Superior temporal gyrus (tissue), 1 donor: ENCODE measurements at regions not wholly inside any gene's neighbourhood (a gene's known extent, or its start where the extent isn't known, plus 50 kb on each side); places are given as distances from the start of the nearest gene placed in this dataset.
"Not testable (repeated sequence)": the region's sequence is repeated elsewhere in the genome, so short reads cannot be mapped to it uniquely, and the experiment has no call there.

Experiments used
- DNase-seq: peaks from one replicate; pipeline ENCODE4 v3.0.0-alpha.2; 2016; ENCODE audit errors: extremely low spot score

DNA sequence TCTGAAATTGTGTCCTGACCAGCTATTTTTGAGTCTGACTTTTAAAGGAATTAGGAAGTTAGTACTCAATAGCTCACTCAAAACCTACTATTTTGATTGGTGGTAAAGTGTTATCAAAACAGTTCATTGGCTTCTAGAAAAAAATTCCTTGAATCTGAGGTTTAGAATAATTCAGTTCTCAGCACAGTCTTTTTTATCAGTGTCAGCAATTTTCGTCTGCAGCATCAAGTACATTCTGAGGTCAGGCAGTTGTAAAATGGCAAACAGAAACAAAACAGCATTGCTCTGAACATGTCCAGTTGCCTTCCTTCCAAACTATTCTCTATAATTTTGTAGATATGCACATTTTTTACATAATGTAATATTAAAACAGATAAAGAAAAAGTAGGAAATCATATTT lies 1644.1 kb downstream of the SLITRK5 start:
- no peak for DNase-seq

- no peak for DNase-seq
Measured at GRCh38 chr13:89322466-89322865, 1651.3 kb downstream of the SLITRK5 start.

GRCh38 chr13:89324582-89324981 lies 1653.4 kb downstream of the SLITRK5 start:
- no peak for DNase-seq

DNA sequence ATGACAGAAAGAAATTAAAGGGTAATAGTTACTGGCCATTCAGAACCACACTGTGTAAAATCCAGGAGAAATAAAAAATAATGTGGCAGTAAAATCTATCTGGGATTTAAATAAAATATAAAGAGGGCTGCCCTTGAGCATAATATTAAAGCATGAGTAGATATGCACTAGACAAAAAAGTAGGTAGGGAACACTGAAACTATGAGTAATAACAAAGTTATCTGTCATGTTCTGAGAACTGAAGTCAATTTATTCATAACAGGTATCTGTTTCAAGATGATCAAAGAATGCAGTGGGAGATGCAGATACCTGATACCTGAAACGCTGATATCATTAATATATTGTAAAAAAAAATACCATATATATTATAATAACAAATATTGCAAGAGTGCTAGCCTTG lies 1672.0 kb downstream of the SLITRK5 start:
- DNase-seq, result no peak

DNA sequence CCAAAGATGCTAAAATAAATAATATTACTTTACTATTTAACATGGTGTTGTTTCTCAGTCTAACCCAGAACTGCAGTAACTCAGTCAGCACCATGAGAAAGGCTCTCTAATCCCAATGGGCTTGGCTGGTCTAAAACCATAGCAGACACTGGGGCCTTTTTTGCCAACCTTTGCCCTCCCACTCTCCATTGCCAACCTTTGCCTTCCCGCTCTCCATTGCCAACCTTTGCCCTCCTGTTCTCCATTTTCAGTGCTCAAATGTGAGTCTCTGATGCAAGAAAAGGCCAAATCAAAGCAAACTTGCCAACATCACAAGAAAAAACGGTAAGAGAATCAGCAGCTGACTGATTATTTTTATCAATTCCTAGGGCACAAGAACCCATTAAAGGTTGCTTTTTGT lies 1681.2 kb downstream of the SLITRK5 start:
- no peak for DNase-seq

GRCh38 chr13:89361909-89362308 lies 1690.7 kb downstream of the SLITRK5 start:
- no peak for DNase-seq

DNA sequence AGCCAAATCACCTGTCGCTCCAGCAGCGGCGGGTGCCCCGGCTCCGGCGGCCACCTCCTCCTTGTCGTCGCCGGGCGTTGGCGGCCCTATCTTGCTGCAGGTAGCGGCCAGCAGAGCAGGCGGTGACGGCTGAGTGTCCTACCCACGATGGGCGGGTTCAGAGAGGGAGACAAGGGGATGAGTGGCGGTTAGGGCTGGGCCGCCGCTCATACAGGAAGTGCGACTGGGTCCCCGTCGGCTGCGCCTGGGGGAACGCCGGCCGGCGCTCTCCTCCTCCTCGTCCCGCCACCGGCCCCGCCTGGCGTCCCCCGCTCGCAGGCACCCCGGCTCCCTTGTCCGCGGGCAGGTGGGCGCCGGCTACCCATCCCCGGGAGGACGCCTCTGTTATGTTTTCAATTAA lies 1692.0 kb downstream of the SLITRK5 start:
- DNase-seq, result no peak

DNA sequence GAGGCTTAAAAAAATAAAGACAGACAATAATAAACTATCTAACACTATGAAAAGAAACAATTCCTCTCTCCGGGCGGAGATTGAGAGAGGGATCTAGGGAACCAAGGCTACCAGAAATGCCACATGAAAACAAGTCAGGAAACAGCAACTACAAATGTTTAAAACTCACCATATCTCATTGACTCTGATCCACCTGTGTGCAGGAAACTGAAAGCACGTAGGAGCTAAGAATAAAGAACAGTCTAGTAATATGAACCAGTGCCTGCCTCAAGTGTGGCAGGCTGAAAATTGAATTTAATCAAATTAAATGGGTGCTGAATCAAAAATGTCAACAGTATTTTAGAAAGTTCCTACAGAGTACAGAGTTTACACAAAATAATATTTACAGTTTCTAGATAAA lies 1701.0 kb downstream of the SLITRK5 start:
- no peak for DNase-seq

DNA sequence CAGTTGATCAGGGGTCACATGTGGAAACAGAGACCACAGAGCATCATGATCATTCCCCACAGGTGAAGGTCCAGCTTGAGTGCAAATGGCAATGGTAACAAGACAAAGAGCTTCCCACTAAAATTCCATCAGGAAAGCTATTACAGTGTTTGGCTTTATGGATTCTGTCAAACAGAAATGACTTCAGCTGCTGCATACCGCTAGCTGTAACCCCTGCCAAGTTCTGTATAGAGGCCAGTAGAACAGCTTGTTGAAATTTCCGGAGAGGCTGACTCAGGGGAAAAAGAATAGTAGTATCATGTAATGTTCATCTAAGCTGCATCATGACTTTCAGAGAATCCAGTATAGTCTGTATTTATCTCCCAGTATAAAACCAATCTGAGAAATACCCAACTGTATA lies 1704.7 kb downstream of the SLITRK5 start:
- DNase-seq, result no peak

DNA sequence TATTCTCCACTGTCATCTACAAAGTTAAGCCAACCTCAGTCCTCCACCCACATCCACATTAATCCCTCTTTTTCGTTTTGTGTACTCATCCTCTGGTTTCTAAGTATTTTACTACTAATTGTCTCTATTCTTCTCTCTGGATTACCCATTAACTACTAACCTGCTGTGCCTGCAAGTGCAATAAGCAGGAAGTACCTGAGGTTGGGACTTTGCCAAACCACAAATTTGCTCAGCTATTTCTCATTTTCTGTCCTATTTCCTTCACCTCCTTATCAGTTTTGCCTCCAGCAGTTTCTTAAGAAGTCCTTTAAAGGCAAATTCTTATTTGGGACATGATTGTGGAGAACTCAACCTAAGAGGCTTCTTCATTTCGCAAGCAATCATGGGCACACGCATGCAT lies 1708.9 kb downstream of the SLITRK5 start:
- no peak for DNase-seq

- no peak for DNase-seq
Measured at GRCh38 chr13:89382981-89383380, 1711.8 kb downstream of the SLITRK5 start.

DNA sequence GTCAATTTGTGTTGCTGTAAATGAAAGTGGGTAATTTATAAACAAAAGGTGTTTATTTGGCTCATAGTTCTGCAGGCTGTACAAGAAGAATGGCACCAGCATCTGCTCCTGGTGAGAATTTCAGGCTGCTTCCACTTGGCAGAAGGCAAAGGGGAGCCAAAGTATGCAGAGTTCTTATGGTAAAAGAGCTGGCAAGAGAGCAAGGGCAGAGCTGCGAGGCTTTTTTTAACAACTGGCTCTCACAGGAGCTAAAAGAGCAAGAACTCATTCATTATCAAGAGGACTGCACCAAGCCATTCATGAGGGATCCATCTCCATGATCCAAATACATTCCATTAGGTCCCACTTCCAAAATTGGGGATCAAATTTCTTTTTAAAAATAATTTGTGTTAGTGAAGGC lies 1712.7 kb downstream of the SLITRK5 start:
- DNase-seq, result no peak

- DNase-seq, result no peak
Measured at GRCh38 chr13:89393758-89394304, 1722.7 kb downstream of the SLITRK5 start.

GRCh38 chr13:89401264-89401675 lies 1730.1 kb downstream of the SLITRK5 start:
- DNase-seq, result peak; percentile 64

DNA sequence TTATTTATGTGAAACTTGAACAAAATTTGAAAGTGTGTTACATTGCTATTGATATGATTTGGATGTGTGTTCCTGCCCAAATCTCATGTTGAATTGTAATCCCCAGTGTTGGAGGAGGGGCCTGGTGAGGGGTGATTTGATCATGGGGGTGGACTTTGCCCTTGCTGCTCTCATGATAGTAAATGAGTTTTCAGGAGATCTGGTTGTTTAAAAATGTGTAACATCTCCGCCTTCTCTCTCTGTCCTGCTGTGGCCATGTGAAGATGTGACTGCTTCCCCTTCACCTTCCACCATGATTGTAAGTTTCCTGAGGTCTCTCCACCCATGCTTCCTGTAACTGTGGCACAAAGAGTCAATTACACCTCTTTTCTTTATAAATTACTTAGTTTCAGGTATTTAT lies 1731.0 kb downstream of the SLITRK5 start:
- DNase-seq, result no peak

GRCh38 chr13:89406096-89406495 lies 1734.9 kb downstream of the SLITRK5 start:
- not testable (repeated sequence) for DNase-seq

DNA sequence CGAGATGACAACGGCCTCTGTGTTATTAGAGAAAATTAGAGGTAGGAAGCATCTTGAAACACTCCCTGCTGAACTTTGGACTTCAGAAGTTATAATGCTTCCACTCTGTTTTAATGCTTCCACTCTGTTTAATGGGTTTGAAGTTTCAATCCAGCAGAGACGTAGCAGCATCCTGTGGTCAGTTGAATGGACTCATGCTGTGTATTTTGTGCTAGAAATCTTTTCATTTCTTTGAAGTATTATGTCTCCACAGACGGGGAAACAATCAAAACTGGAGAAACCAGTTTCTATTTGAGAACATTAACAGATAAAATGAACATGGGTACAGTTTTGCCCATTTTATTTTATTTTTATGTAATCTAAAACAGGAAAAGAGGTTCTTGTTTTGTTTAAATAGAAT lies 1736.2 kb downstream of the SLITRK5 start:
- no peak for DNase-seq

DNA sequence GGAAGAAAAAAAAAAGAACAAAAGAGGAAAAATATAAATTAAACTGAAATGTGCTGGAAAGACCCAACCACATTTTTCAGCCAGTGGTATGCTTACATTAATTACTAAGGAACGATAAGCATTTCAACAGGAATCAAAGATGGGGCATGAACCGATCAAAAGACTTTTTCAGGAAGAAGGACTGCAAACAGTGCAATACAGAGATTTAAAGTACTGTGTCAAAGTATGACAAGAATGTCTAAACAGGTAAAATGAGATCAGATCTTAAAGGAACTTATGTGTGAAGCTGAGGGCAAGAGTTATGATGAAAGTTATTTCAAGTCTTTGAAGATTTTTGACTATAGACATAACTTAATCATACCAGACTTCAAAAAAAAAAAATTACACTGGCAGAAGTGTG lies 1761.8 kb downstream of the SLITRK5 start:
- DNase-seq, result no peak

DNA sequence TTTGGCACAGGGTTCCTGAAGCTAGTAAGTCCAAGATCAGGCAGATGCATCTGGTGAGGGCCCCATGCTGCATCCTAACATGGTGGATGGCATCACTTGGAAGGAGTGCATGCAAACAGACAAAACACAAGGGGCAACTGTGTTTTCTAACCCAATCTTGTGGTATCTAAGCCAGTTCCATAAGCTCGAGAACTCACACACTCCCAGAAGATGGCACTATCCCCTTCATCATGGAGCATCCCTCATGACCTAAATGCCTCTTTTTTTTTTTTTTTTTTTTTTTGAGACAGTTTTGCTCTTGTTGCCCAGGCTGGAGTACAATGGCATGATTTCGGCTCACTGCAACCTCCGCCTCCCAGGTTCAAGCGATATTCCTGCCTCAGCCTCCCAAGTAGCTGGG lies 1763.5 kb downstream of the SLITRK5 start:
- not testable (repeated sequence) for DNase-seq

GRCh38 chr13:89454681-89455080 lies 1783.5 kb downstream of the SLITRK5 start:
- DNase-seq, result no peak

DNA sequence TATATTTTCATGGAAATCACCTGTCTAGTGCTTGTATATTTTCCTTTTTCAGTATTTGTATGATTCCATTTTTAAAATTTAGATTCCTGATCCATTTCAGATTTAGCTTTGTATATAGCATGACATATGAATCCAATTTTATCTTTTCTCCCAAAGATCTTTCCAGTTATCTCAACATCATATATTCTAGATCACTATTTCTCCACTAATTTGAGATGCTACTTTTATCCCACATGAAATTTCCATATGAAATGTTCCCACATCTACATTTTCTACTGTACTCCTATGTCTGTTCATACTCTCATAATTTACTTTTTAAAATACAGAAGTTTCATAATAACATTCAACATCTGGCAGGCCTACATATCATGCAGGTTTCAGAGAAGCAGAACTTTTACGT lies 1784.1 kb downstream of the SLITRK5 start:
- no peak for DNase-seq

DNA sequence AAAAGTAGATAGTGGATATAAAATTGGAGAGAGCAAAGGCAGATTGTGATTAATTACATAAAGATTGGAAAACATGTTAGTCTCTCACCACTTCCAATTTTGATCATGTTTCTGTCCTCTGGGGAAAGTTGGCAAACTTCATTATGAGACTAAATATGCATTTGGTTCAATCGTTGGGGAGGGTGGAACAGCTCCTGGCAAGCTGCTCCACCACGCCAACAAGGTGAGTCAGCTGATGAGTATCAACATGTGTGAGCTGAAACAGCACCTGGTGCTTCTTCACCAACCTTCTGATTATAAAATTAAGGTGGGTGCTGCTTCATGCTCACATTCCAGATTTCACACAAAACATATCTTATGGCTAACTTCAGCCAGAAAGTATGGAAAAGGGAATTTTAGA lies 1784.6 kb downstream of the SLITRK5 start:
- no peak for DNase-seq

- DNase-seq, result no peak
Measured at GRCh38 chr13:89457977-89458376, 1786.8 kb downstream of the SLITRK5 start.

GRCh38 chr13:89458456-89458855 lies 1787.3 kb downstream of the SLITRK5 start:
- no peak for DNase-seq

GRCh38 chr13:89460895-89461294 lies 1789.7 kb downstream of the SLITRK5 start:
- not testable (repeated sequence) for DNase-seq
